Muscle of leg (tissue), 3 donors: ENCODE measurements at regions not wholly inside any gene's neighbourhood (a gene's known extent, or its start where the extent isn't known, plus 50 kb on each side); places are given as distances from the start of the nearest gene placed in this dataset.
"Not testable (repeated sequence)": the region's sequence is repeated elsewhere in the genome, so short reads cannot be mapped to it uniquely, and the experiment has no call there.

Experiments
- DNase-seq: peaks from one replicate; pipeline ENCODE4 v3.0.0; 2013
- H3K27ac ChIP-seq: one replicate; pipeline ENCODE4 v1.5.1; 2013; ENCODE audit warnings: mild to moderate bottlenecking, low read length, control low read depth
- H3K27me3 ChIP-seq: one replicate; pipeline ENCODE4 v1.6.1; 2013; ENCODE audit warnings: low read length; ENCODE audit not compliant: control insufficient read depth, insufficient read depth
- H3K36me3 ChIP-seq: one replicate; pipeline ENCODE4 v1.6.1; 2013; ENCODE audit warnings: low read length; ENCODE audit not compliant: control insufficient read depth, insufficient read depth
- H3K4me1 ChIP-seq: one replicate; pipeline ENCODE4 v1.6.1; 2013; ENCODE audit warnings: low read length; ENCODE audit not compliant: control insufficient read depth, insufficient read depth
- H3K4me3 ChIP-seq: one replicate; pipeline ENCODE4 v1.5.1; 2013; ENCODE audit warnings: low read length, control low read depth
- H3K9me3 ChIP-seq: replicated peaks from 2 replicates; pipeline ENCODE4 v1.6.1; 2013; ENCODE audit warnings: low read depth, low read length; ENCODE audit not compliant: control insufficient read depth
- WGBS: methylation state at CpG from one replicate; pipeline ENCODE4 v1.1.5; 2013; ENCODE audit warnings: missing lambda C conversion rate; ENCODE audit not compliant: insufficient coverage; 5-methylcytosine and 5-hydroxymethylcytosine counted together

- not testable (repeated sequence) for H3K4me3 ChIP-seq, H3K27ac ChIP-seq, H3K9me3 ChIP-seq, H3K27me3 ChIP-seq, H3K4me1 ChIP-seq, DNase-seq, H3K36me3 ChIP-seq
- WGBS = no CpG with 5 or more reads among the region's 2 CpGs
Observed at GRCh38 chr1:115534-115933, 335.9 kb downstream of the OR4F29 start.

GRCh38 chr1:104776-105175 is 346.7 kb downstream of the OR4F29 start:
- H3K36me3 ChIP-seq, H3K4me3 ChIP-seq, H3K4me1 ChIP-seq, H3K27ac ChIP-seq, H3K9me3 ChIP-seq, H3K27me3 ChIP-seq, DNase-seq: not testable (repeated sequence)
- WGBS = no CpG with 5 or more reads among the region's 3 CpGs

GRCh38 chr1:99481-99880 is 352.0 kb downstream of the OR4F29 start:
- H3K4me1 ChIP-seq, H3K9me3 ChIP-seq, H3K27me3 ChIP-seq, DNase-seq, H3K27ac ChIP-seq, H3K36me3 ChIP-seq, H3K4me3 ChIP-seq: not testable (repeated sequence)
- WGBS = no CpG with 5 or more reads among the region's 3 CpGs

DNA sequence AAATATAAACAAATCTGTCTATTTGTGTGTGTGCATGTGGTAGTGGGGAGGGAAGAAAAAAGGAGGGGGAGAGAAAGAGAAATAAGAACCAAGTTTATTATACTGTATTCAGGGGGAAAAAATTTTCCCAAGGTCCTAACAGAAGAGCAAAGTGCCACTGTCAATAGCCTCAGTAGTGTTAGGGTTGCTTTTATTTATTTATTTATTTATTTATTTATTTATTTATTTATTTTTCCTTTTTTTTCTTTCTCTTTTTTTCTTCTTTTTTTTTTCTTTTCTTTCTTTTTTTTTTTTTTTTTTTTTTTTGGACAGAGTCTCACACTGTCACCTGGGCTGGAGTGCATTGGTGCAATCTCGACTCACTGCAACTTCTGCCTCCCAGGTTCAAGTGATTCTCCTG is 352.7 kb downstream of the OR4F29 start:
- not testable (repeated sequence) for H3K4me3 ChIP-seq, H3K36me3 ChIP-seq, H3K27ac ChIP-seq, H3K27me3 ChIP-seq, H3K9me3 ChIP-seq, DNase-seq, H3K4me1 ChIP-seq
- WGBS = no CpG with 5 or more reads among the region's 1 CpG

DNA sequence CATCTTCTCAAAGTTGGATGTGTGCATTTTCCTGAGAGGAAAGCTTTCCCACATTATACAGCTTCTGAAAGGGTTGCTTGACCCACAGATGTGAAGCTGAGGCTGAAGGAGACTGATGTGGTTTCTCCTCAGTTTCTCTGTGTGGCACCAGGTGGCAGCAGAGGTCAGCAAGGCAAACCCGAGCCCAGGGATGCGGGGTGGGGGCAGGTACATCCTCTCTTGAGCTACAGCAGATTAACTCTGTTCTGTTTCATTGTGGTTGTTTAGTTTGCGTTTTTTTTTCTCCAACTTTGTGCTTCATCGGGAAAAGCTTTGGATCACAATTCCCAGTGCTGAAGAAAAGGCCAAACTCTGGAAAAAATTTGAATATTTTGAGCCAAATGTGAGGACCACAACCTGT is 360.2 kb downstream of the OR4F29 start:
- H3K4me3 ChIP-seq, H3K4me1 ChIP-seq, H3K9me3 ChIP-seq, H3K27ac ChIP-seq, DNase-seq, H3K27me3 ChIP-seq, H3K36me3 ChIP-seq: not testable (repeated sequence)
- WGBS = no CpG with 5 or more reads among the region's 4 CpGs

DNA sequence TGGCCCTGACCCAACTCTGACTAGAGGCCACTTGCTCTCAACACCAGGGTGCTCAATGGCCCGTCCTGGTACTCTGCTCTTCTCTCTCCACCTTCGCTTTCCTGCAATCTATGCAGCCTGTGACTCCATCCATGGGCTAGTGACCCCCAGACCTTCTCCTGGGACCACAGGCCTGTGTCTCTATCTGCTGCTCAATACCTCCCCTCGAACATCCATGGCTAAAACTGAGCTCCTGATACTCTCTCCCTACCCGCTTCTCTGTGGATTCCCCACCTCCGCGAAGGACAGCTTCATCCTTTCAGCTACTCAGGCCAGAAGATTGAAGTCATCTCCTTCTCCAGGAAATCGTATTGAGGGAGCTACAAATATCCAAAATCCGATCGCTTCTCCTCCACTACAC is 363.4 kb downstream of the OR4F29 start:
- 57% methylated on average over 2 of the region's 9 CpGs for WGBS

GRCh38 chr1:79152-79551 is 372.3 kb downstream of the OR4F29 start:
- not testable (repeated sequence) for H3K27me3 ChIP-seq, H3K9me3 ChIP-seq, H3K4me1 ChIP-seq, H3K36me3 ChIP-seq, H3K4me3 ChIP-seq, H3K27ac ChIP-seq, DNase-seq
- WGBS = no CpG with 5 or more reads among the region's 3 CpGs

More for the DNA sequence above, 363.4 kb downstream of the OR4F29 start:
- not testable (repeated sequence) for H3K36me3 ChIP-seq, H3K4me1 ChIP-seq, H3K27ac ChIP-seq, H3K9me3 ChIP-seq, H3K4me3 ChIP-seq, H3K27me3 ChIP-seq, DNase-seq

GRCh38 chr1:65119-65518 is 386.4 kb downstream of the OR4F29 start, which contains the start of gene OR4F5:
TSS of gene OR4F5 (plus strand) at chr1:65419.
- not testable (repeated sequence) for DNase-seq, H3K4me1 ChIP-seq, H3K9me3 ChIP-seq, H3K27ac ChIP-seq, H3K27me3 ChIP-seq, H3K36me3 ChIP-seq, H3K4me3 ChIP-seq
- WGBS = no CpG with 5 or more reads among the region's 2 CpGs

GRCh38 chr1:56014-56531 is 395.4 kb downstream of the OR4F29 start:
- H3K27ac ChIP-seq, H3K36me3 ChIP-seq, H3K4me3 ChIP-seq, H3K27me3 ChIP-seq, H3K4me1 ChIP-seq, DNase-seq, H3K9me3 ChIP-seq: not testable (repeated sequence)
- no CpG with 5 or more reads among the region's 3 CpGs for WGBS

GRCh38 chr1:53182-53581 is 398.3 kb downstream of the OR4F29 start:
- H3K27me3 ChIP-seq, H3K4me1 ChIP-seq, H3K4me3 ChIP-seq, H3K9me3 ChIP-seq, H3K36me3 ChIP-seq, H3K27ac ChIP-seq, DNase-seq: not testable (repeated sequence)
- WGBS = no CpG with 5 or more reads among the region's 1 CpG

- not testable (repeated sequence) for DNase-seq, H3K27ac ChIP-seq
Observed at GRCh38 chr1:41965-42466, 409.5 kb downstream of the OR4F29 start.

More at GRCh38 chr1:41965-42466, 409.5 kb downstream of the OR4F29 start:
- not testable (repeated sequence) for H3K9me3 ChIP-seq, H3K36me3 ChIP-seq, H3K4me3 ChIP-seq, H3K27me3 ChIP-seq, H3K4me1 ChIP-seq
- WGBS = no CpG with 5 or more reads among the region's 2 CpGs
